ENCODE measurements at regions not wholly inside any gene's neighbourhood (a gene's known extent, or its start where the extent isn't known, plus 50 kb on each side); places are given as distances from the start of the nearest gene placed in this dataset.

GRCh38 chr21:15433091-15433490 is 296.7 kb upstream of the USP25 start:
- no peak overlapping the region for H3K27ac ChIP-seq (ENCODE audit: low read depth, low read length)
- H3K9ac ChIP-seq (ENCODE audit: low read length), result no peak overlapping the region
- Mint-ChIP-seq H3K36me3 (ENCODE audit: low read depth, unreplicated experiment) (no peaks in the 10 kb centered on the region), H3K27ac (ENCODE audit: unreplicated experiment) (no peak overlapping the region), H3K27me3 (ENCODE audit: low read depth, unreplicated experiment) (no peaks in the 10 kb centered on the region), H3K4me1 (ENCODE audit: low read depth, unreplicated experiment) (peaks cover 16% of the 10 kb centered on the region), H3K4me3 (ENCODE audit: unreplicated experiment) (no peak overlapping the region), H3K9me3 (ENCODE audit: unreplicated experiment) (peaks cover 3% of the 10 kb centered on the region)
- H3K4me3 ChIP-seq (ENCODE audit: insufficient read depth, low read depth, low read length), result no peak overlapping the region
- TF ChIP-seq CTCF (IDR thresholded peaks at IDR 0.05; ENCODE audit: insufficient read depth, low read depth, low read length) (no peak), EZH2 (IDR thresholded peaks at IDR 0.05; ENCODE audit: insufficient read depth, low read length) (no peak)
- no peaks in the 10 kb centered on the region for H4K20me1 ChIP-seq (ENCODE audit: insufficient read depth, low read length)
- peaks cover 4% of the 10 kb centered on the region for H3K4me1 ChIP-seq (ENCODE audit: insufficient read depth, low read length)
- H2AFZ ChIP-seq (ENCODE audit: low read depth, low read length), result no peak overlapping the region
- DNase-seq (ENCODE audit: low read depth), result peak; percentile 63
- no peak for FAIRE-seq
- no peaks in the 10 kb centered on the region for H3K79me2 ChIP-seq (ENCODE audit: insufficient read depth, low read length)
- H3K36me3 ChIP-seq (ENCODE audit: insufficient read depth, low read length), result no peaks in the 10 kb centered on the region
- no peaks in the 10 kb centered on the region for H3K27me3 ChIP-seq (ENCODE audit: insufficient read depth, low read length)
- H3K4me2 ChIP-seq (ENCODE audit: low read length), result no peak overlapping the region
- no peaks in the 10 kb centered on the region for H3K9me3 ChIP-seq (ENCODE audit: insufficient read depth, low read depth, low read length)

GRCh38 chr21:15434163-15434905 is 295.4 kb upstream of the USP25 start:
- Histone ChIP-seq H3K9ac (ENCODE audit: low read length) (no peak overlapping the region), H3K27ac (ENCODE audit: low read depth, low read length) (no peak overlapping the region), H3K36me3 (ENCODE audit: insufficient read depth, low read length) (no peaks in the 10 kb centered on the region), H3K9me3 (ENCODE audit: insufficient read depth, low read depth, low read length) (no peaks in the 10 kb centered on the region), H3K4me2 (ENCODE audit: low read length) (no peak overlapping the region), H3K4me1 (ENCODE audit: insufficient read depth, low read length) (peaks cover 4% of the 10 kb centered on the region), H2AFZ (ENCODE audit: low read depth, low read length) (no peak overlapping the region), H4K20me1 (ENCODE audit: insufficient read depth, low read length) (no peaks in the 10 kb centered on the region), H3K4me3 (ENCODE audit: insufficient read depth, low read depth, low read length) (no peak overlapping the region), H3K27me3 (ENCODE audit: insufficient read depth, low read length) (no peaks in the 10 kb centered on the region), H3K79me2 (ENCODE audit: insufficient read depth, low read length) (no peaks in the 10 kb centered on the region)
- no peak for FAIRE-seq
- Mint-ChIP-seq H3K27ac (ENCODE audit: unreplicated experiment) (no peak overlapping the region), H3K9me3 (ENCODE audit: unreplicated experiment) (peaks cover 3% of the 10 kb centered on the region), H3K4me1 (ENCODE audit: low read depth, unreplicated experiment) (peaks cover 25% of the 10 kb centered on the region), H3K27me3 (ENCODE audit: low read depth, unreplicated experiment) (no peaks in the 10 kb centered on the region), H3K4me3 (ENCODE audit: unreplicated experiment) (no peak overlapping the region), H3K36me3 (ENCODE audit: low read depth, unreplicated experiment) (no peaks in the 10 kb centered on the region)
- TF ChIP-seq EZH2 (IDR thresholded peaks at IDR 0.05; ENCODE audit: insufficient read depth, low read length) (no peak), CTCF (IDR thresholded peaks at IDR 0.05; ENCODE audit: insufficient read depth, low read depth, low read length) (no peak)
- DNase-seq (ENCODE audit: low read depth), result no peak

GRCh38 chr21:15436031-15436430 is 293.8 kb upstream of the USP25 start:
- Mint-ChIP-seq H3K4me3 (ENCODE audit: unreplicated experiment) (no peak overlapping the region), H3K9me3 (ENCODE audit: unreplicated experiment) (peaks cover 3% of the 10 kb centered on the region), H3K27ac (ENCODE audit: unreplicated experiment) (no peak overlapping the region), H3K36me3 (ENCODE audit: low read depth, unreplicated experiment) (no peaks in the 10 kb centered on the region), H3K27me3 (ENCODE audit: low read depth, unreplicated experiment) (no peaks in the 10 kb centered on the region), H3K4me1 (ENCODE audit: low read depth, unreplicated experiment) (peaks cover 29% of the 10 kb centered on the region)
- DNase-seq (ENCODE audit: low read depth), result no peak
- Histone ChIP-seq H3K4me1 (ENCODE audit: insufficient read depth, low read length) (no peaks in the 10 kb centered on the region), H3K9ac (ENCODE audit: low read length) (no peak overlapping the region), H3K4me3 (ENCODE audit: insufficient read depth, low read depth, low read length) (no peak overlapping the region), H3K27me3 (ENCODE audit: insufficient read depth, low read length) (no peaks in the 10 kb centered on the region), H3K36me3 (ENCODE audit: insufficient read depth, low read length) (no peaks in the 10 kb centered on the region), H4K20me1 (ENCODE audit: insufficient read depth, low read length) (no peaks in the 10 kb centered on the region), H3K4me2 (ENCODE audit: low read length) (no peak overlapping the region), H3K27ac (ENCODE audit: low read depth, low read length) (no peak overlapping the region), H3K79me2 (ENCODE audit: insufficient read depth, low read length) (no peaks in the 10 kb centered on the region), H3K9me3 (ENCODE audit: insufficient read depth, low read depth, low read length) (no peaks in the 10 kb centered on the region), H2AFZ (ENCODE audit: low read depth, low read length) (no peak overlapping the region)
- TF ChIP-seq EZH2 (IDR thresholded peaks at IDR 0.05; ENCODE audit: insufficient read depth, low read length) (no peak), CTCF (IDR thresholded peaks at IDR 0.05; ENCODE audit: insufficient read depth, low read depth, low read length) (no peak)
- no peak for FAIRE-seq

Data from astrocyte (in vitro differentiated cells and primary cell).